ENCODE measurements at regions not wholly inside any gene's neighbourhood (a gene's known extent, or its start where the extent isn't known, plus 50 kb on each side); places are given as distances from the start of the nearest gene placed in this dataset.

DNA sequence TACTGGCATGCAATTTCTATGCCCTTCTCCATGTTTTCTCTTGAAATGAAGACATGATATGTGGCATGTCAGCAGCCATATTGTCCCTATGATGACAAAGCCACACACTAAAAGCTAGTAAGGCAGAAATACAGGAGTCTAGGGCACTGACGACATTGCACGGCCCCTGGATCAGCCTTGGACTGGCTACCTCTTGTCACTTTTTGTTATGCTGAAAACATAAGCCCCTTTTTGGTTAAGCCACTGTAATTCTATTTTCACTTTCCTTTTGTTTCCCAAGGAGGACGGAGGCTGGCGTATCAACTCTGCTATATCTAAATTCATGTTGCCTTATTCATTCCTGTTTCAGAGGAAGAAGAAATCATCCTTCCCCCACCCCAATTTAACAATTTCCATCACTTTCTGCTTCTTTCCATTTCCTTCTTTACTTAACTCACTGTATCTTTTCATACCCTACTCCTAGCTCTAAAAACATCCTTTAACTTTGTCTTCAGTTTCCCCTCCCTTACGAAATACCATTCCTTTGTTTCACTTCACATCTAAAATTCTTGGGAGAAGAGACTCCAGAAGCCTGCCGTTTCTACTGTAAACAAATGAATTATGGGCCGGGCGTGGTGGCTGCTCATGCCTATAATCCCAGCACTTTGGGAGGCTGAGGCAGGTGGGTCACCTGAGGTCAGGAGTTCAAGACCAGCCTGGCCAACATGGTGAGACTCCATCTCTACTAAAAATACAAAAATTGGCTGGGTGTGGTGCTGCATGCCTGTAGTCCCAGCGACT, 364.1 kb downstream of the PCNX1 start:
- H3K9me2 ChIP-seq (replicated peaks; ENCODE audit: low read depth, low read length): no peaks in the 10 kb centered on the region
- H3K4me2 ChIP-seq (ENCODE audit: low read depth, low read length, poor library complexity, severe bottlenecking): no peak overlapping the region
- H3K9ac ChIP-seq (ENCODE audit: low read depth, low read length, poor library complexity, severe bottlenecking): no peak overlapping the region
- H3F3A ChIP-seq (ENCODE audit: low read depth): no peaks in the 10 kb centered on the region
- TF ChIP-seq, protein P1, sequence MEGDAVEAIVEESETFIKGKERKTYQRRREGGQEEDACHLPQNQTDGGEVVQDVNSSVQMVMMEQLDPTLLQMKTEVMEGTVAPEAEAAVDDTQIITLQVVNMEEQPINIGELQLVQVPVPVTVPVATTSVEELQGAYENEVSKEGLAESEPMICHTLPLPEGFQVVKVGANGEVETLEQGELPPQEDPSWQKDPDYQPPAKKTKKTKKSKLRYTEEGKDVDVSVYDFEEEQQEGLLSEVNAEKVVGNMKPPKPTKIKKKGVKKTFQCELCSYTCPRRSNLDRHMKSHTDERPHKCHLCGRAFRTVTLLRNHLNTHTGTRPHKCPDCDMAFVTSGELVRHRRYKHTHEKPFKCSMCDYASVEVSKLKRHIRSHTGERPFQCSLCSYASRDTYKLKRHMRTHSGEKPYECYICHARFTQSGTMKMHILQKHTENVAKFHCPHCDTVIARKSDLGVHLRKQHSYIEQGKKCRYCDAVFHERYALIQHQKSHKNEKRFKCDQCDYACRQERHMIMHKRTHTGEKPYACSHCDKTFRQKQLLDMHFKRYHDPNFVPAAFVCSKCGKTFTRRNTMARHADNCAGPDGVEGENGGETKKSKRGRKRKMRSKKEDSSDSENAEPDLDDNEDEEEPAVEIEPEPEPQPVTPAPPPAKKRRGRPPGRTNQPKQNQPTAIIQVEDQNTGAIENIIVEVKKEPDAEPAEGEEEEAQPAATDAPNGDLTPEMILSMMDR (conservative IDR thresholded peaks at IDR 0.05; ENCODE audit: low read length): no peak
- no peak for TF ChIP-seq EZH2phosphoT487 (IDR thresholded peaks at IDR 0.05; ENCODE audit: borderline replicate concordance)
- H3K27me3 ChIP-seq (ENCODE audit: insufficient read depth, low read length, poor library complexity, severe bottlenecking): no peaks in the 10 kb centered on the region
- peaks cover 6% of the 10 kb centered on the region for H3K4me1 ChIP-seq (ENCODE audit: insufficient read depth, low read length, poor library complexity, severe bottlenecking)
- no peaks in the 10 kb centered on the region for H3K36me3 ChIP-seq (ENCODE audit: insufficient read depth, low read length)
- no peak overlapping the region for H3K4me3 ChIP-seq (ENCODE audit: low read length, poor library complexity, severe bottlenecking)
- peaks cover 5% of the 10 kb centered on the region; the same call in 1 of the 2 replicates for H3K9me3 ChIP-seq (ENCODE audit: insufficient read depth, low read depth, low read length)
- H3K79me2 ChIP-seq (ENCODE audit: insufficient read depth, low read length): no peaks in the 10 kb centered on the region
- no peaks in the 10 kb centered on the region for H4K20me1 ChIP-seq (ENCODE audit: insufficient read depth, low read length, poor library complexity, severe bottlenecking)
- no peak overlapping the region for H2AFZ ChIP-seq (ENCODE audit: low read length)

DNA sequence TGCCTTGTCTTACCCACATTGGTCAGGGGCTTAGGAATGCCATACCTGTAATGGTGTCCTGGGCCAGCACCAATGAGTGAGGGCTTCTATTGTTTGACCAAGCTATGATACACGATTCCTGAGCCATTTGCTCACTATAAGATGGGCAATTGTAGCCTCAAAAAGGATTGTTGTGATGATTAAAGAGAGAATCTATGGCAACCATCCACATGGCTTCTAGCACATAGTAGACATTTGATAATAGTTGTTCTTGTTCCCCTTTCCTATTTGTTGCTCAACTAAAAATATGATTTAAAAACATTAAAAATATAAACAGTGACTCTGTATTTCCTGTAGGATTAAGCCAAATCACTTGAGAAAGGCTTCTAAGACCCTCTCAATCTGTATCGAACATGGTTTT, 366.1 kb downstream of the PCNX1 start:
- Histone ChIP-seq H4K20me1 (ENCODE audit: insufficient read depth, low read length, poor library complexity, severe bottlenecking) (no peaks in the 10 kb centered on the region), H3K36me3 (ENCODE audit: insufficient read depth, low read length) (no peaks in the 10 kb centered on the region), H3K9me2 (replicated peaks; ENCODE audit: low read depth, low read length) (no peaks in the 10 kb centered on the region), H3K4me2 (ENCODE audit: low read depth, low read length, poor library complexity, severe bottlenecking) (no peak overlapping the region), H3K27me3 (ENCODE audit: insufficient read depth, low read length, poor library complexity, severe bottlenecking) (no peaks in the 10 kb centered on the region), H2AFZ (ENCODE audit: low read length) (no peak overlapping the region), H3K79me2 (ENCODE audit: insufficient read depth, low read length) (no peaks in the 10 kb centered on the region), H3K9ac (ENCODE audit: low read depth, low read length, poor library complexity, severe bottlenecking) (no peak overlapping the region), H3F3A (ENCODE audit: low read depth) (no peaks in the 10 kb centered on the region), H3K4me3 (ENCODE audit: low read length, poor library complexity, severe bottlenecking) (no peak overlapping the region), H3K9me3 (ENCODE audit: insufficient read depth, low read depth, low read length) (peaks cover 5% of the 10 kb centered on the region; the same call in 1 of the 2 replicates), H3K4me1 (ENCODE audit: insufficient read depth, low read length, poor library complexity, severe bottlenecking) (no peaks in the 10 kb centered on the region)
- TF ChIP-seq, protein P1 (conservative IDR thresholded peaks at IDR 0.05; ENCODE audit: low read length): no peak

DNA sequence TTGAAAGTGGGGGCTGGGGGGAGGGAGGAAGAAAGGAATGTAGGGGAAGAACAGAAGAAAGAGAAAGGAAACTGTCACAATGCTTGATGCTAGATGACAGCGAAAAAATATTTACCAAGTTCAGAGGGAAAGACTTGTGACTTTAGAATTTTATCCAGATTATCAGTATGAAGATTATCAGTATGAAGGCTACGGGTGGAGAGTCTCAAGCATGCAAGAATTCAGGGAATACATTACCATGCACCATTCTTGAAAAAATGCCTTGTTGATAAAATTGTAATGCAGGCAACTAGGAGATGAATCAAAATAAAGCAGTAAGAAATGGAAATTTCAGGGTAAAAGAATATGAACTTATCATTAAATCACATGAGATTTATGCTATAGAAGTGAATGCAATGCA, 376.8 kb downstream of the PCNX1 start:
- Histone ChIP-seq H2AFZ (ENCODE audit: low read length) (no peak overlapping the region), H4K20me1 (ENCODE audit: insufficient read depth, low read length, poor library complexity, severe bottlenecking) (no peaks in the 10 kb centered on the region), H3K79me2 (ENCODE audit: insufficient read depth, low read length) (no peaks in the 10 kb centered on the region), H3K9ac (ENCODE audit: low read depth, low read length, poor library complexity, severe bottlenecking) (no peak overlapping the region), H3K27me3 (ENCODE audit: insufficient read depth, low read length, poor library complexity, severe bottlenecking) (no peaks in the 10 kb centered on the region), H3K4me3 (ENCODE audit: low read length, poor library complexity, severe bottlenecking) (no peak overlapping the region), H3F3A (ENCODE audit: low read depth) (no peaks in the 10 kb centered on the region), H3K4me1 (ENCODE audit: insufficient read depth, low read length, poor library complexity, severe bottlenecking) (peaks cover 19% of the 10 kb centered on the region), H3K9me3 (ENCODE audit: insufficient read depth, low read depth, low read length) (no peaks in the 10 kb centered on the region), H3K9me2 (replicated peaks; ENCODE audit: low read depth, low read length) (no peaks in the 10 kb centered on the region), H3K36me3 (ENCODE audit: insufficient read depth, low read length) (no peaks in the 10 kb centered on the region), H3K4me2 (ENCODE audit: low read depth, low read length, poor library complexity, severe bottlenecking) (no peak overlapping the region)
- TF ChIP-seq EZH2phosphoT487 (IDR thresholded peaks at IDR 0.05; ENCODE audit: borderline replicate concordance): no peak

DNA sequence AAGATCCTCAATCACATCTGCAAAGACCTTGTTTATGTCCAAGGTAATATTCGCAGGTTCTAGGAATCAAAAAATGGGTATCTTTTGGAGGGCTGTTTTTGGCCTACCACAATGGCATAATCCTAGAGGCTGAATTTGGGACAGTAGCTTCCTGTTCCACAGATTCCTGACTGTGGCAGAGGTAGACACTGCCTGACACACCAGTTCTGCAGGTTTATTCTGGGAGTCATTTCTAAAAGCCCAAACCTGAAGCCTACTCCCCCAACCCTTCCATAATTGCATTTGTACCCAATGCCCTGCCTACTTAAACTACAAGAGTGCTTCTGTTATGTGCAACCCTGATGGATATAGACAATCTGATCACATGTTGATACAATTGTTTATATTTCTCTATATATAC, 378.9 kb downstream of the PCNX1 start:
- Histone ChIP-seq H4K20me1 (ENCODE audit: insufficient read depth, low read length, poor library complexity, severe bottlenecking) (no peaks in the 10 kb centered on the region), H3K9ac (ENCODE audit: low read depth, low read length, poor library complexity, severe bottlenecking) (no peak overlapping the region), H3K27me3 (ENCODE audit: insufficient read depth, low read length, poor library complexity, severe bottlenecking) (no peaks in the 10 kb centered on the region), H3F3A (ENCODE audit: low read depth) (no peaks in the 10 kb centered on the region), H2AFZ (ENCODE audit: low read length) (no peak overlapping the region), H3K9me3 (ENCODE audit: insufficient read depth, low read depth, low read length) (no peaks in the 10 kb centered on the region), H3K4me1 (ENCODE audit: insufficient read depth, low read length, poor library complexity, severe bottlenecking) (peaks cover 38% of the 10 kb centered on the region), H3K4me3 (ENCODE audit: low read length, poor library complexity, severe bottlenecking) (no peak overlapping the region), H3K4me2 (ENCODE audit: low read depth, low read length, poor library complexity, severe bottlenecking) (no peak overlapping the region), H3K9me2 (replicated peaks; ENCODE audit: low read depth, low read length) (no peaks in the 10 kb centered on the region), H3K79me2 (ENCODE audit: insufficient read depth, low read length) (no peaks in the 10 kb centered on the region), H3K36me3 (ENCODE audit: insufficient read depth, low read length) (no peaks in the 10 kb centered on the region)
- TF ChIP-seq, protein P1 (conservative IDR thresholded peaks at IDR 0.05; ENCODE audit: low read length): no peak

Measured in Loucy (cell line).